HEK293T (cell line): ENCODE measurements at regions not wholly inside any gene's neighbourhood (a gene's known extent, or its start where the extent isn't known, plus 50 kb on each side); places are given as distances from the start of the nearest gene placed in this dataset.

Source experiments
- BHLHE40 ChIP-seq: fragments of 450-650 bp; IDR thresholded peaks from 2 replicates; pipeline ENCODE4 v1.6.1; 2016; ENCODE audit warnings: mild to moderate bottlenecking, moderate library complexity, borderline replicate concordance
- CTBP1 ChIP-seq: fragments of 450-650 bp; IDR thresholded peaks from 2 replicates; pipeline ENCODE4 v1.6.1; 2016; ENCODE audit warnings: borderline replicate concordance
- ELF4 ChIP-seq: fragments of 450-650 bp; IDR thresholded peaks from 2 replicates; pipeline ENCODE4 v1.6.1; 2017; ENCODE audit warnings: antibody characterized with exemption
- FOXA1 ChIP-seq: fragments of 450-650 bp; IDR thresholded peaks from 2 replicates; pipeline ENCODE4 v1.6.1; 2016; ENCODE audit warnings: mild to moderate bottlenecking
- FOXK2 ChIP-seq: fragments of 450-650 bp; IDR thresholded peaks from 2 replicates; pipeline ENCODE4 v1.6.1; 2016; ENCODE audit warnings: mild to moderate bottlenecking
- FOXM1 ChIP-seq: fragments of 450-650 bp; IDR thresholded peaks from 2 replicates; pipeline ENCODE4 v1.6.1; 2017; ENCODE audit warnings: mild to moderate bottlenecking, borderline replicate concordance
- TARDBP ChIP-seq: fragments of 450-650 bp; IDR thresholded peaks from 2 replicates; pipeline ENCODE4 v1.6.1; 2016
- TF ChIP-seq, protein P1 (sequence below): fragments of 450-650 bp; IDR thresholded peaks from 2 replicates; pipeline ENCODE4 v1.6.1; 2016

DNA sequence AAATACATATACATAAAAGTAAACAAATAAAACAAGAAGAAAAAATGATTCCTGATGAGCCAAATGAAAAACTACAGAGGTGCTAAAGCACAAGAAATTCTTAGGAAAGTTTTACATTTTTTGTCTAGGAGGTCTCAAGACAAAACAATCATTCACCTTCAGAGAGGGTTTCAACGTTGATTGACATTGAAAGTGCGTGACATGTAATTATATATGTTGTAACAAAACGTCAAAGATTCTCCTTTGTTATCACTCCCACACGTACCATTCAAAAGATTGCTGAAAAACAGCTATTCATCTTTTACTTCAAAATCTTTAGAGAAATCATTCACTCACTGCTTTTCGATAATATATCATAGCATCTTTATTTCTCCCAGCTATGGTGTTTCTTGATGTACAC lies 375.9 kb downstream of the NEBL start:
- TF ChIP-seq, protein P1, sequence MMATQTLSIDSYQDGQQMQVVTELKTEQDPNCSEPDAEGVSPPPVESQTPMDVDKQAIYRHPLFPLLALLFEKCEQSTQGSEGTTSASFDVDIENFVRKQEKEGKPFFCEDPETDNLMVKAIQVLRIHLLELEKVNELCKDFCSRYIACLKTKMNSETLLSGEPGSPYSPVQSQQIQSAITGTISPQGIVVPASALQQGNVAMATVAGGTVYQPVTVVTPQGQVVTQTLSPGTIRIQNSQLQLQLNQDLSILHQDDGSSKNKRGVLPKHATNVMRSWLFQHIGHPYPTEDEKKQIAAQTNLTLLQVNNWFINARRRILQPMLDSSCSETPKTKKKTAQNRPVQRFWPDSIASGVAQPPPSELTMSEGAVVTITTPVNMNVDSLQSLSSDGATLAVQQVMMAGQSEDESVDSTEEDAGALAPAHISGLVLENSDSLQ: no peak
- TF ChIP-seq TARDBP (no peak), FOXA1 (no peak), CTBP1 (no peak), FOXM1 (no peak), ELF4 (no peak), FOXK2 (no peak), BHLHE40 (no peak)
